ENCODE measurements at regions not wholly inside any gene's neighbourhood (a gene's known extent, or its start where the extent isn't known, plus 50 kb on each side); places are given as distances from the start of the nearest gene placed in this dataset.

DNA sequence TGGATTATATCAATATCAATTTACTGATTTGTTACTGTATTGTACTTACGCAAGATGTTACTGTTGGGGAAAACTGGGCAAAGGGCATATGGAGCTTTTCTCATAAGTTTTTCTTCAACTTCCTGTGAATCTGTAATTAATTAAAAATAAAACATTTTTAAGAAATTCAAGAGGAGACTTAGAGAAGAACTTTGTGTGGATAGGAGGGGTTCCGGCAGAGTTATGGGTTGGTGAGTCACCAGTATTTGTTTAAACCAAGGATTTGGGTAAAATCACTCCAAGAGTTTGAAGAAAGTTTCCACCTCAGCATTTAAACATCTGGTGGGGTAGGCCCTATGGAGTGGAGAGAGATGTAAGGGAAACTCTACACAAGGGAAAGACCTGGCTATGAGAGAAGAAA, 379.6 kb downstream of the TSHZ3 start:
- no peaks in the 10 kb centered on the region for H4K20me1 ChIP-seq (replicated peaks; ENCODE audit: insufficient read depth)
- H3K9me2 ChIP-seq (ENCODE audit: insufficient read depth) = peaks cover 12% of the 10 kb centered on the region
- no peaks in the 10 kb centered on the region for H3K9me3 Mint-ChIP-seq
- no peaks in the 10 kb centered on the region for H3K79me2 ChIP-seq (replicated peaks; ENCODE audit: insufficient read depth)
- H3K36me3 Mint-ChIP-seq (ENCODE audit: low read depth) = no peaks in the 10 kb centered on the region
- no peaks in the 10 kb centered on the region for H3K36me3 ChIP-seq (ENCODE audit: insufficient read depth)
- no peaks in the 10 kb centered on the region for H3F3A ChIP-seq (replicated peaks; ENCODE audit: low read depth)
- no peaks in the 10 kb centered on the region for H3K4me1 Mint-ChIP-seq
- H3K27me3 Mint-ChIP-seq (ENCODE audit: insufficient read depth, low read depth, poor library complexity) = peaks cover 2% of the 10 kb centered on the region
- no peak for DNase-seq (ENCODE audit: low spot score)
- TF ChIP-seq, protein P1, sequence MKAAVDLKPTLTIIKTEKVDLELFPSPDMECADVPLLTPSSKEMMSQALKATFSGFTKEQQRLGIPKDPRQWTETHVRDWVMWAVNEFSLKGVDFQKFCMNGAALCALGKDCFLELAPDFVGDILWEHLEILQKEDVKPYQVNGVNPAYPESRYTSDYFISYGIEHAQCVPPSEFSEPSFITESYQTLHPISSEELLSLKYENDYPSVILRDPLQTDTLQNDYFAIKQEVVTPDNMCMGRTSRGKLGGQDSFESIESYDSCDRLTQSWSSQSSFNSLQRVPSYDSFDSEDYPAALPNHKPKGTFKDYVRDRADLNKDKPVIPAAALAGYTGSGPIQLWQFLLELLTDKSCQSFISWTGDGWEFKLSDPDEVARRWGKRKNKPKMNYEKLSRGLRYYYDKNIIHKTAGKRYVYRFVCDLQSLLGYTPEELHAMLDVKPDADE (IDR thresholded peaks at IDR 0.05) = no peak
- no peak for TF ChIP-seq CREB1 (CRISPR knock-in tag; IDR thresholded peaks at IDR 0.05; ENCODE audit: low read depth)
- no peak for TF ChIP-seq NANOG (IDR thresholded peaks at IDR 0.05; ENCODE audit: borderline replicate concordance)
- TF ChIP-seq, protein P2, sequence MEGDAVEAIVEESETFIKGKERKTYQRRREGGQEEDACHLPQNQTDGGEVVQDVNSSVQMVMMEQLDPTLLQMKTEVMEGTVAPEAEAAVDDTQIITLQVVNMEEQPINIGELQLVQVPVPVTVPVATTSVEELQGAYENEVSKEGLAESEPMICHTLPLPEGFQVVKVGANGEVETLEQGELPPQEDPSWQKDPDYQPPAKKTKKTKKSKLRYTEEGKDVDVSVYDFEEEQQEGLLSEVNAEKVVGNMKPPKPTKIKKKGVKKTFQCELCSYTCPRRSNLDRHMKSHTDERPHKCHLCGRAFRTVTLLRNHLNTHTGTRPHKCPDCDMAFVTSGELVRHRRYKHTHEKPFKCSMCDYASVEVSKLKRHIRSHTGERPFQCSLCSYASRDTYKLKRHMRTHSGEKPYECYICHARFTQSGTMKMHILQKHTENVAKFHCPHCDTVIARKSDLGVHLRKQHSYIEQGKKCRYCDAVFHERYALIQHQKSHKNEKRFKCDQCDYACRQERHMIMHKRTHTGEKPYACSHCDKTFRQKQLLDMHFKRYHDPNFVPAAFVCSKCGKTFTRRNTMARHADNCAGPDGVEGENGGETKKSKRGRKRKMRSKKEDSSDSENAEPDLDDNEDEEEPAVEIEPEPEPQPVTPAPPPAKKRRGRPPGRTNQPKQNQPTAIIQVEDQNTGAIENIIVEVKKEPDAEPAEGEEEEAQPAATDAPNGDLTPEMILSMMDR (conservative IDR thresholded peaks at IDR 0.05; ENCODE audit: low read depth in 2 of 2) = no peak
- TF ChIP-seq, protein P3, sequence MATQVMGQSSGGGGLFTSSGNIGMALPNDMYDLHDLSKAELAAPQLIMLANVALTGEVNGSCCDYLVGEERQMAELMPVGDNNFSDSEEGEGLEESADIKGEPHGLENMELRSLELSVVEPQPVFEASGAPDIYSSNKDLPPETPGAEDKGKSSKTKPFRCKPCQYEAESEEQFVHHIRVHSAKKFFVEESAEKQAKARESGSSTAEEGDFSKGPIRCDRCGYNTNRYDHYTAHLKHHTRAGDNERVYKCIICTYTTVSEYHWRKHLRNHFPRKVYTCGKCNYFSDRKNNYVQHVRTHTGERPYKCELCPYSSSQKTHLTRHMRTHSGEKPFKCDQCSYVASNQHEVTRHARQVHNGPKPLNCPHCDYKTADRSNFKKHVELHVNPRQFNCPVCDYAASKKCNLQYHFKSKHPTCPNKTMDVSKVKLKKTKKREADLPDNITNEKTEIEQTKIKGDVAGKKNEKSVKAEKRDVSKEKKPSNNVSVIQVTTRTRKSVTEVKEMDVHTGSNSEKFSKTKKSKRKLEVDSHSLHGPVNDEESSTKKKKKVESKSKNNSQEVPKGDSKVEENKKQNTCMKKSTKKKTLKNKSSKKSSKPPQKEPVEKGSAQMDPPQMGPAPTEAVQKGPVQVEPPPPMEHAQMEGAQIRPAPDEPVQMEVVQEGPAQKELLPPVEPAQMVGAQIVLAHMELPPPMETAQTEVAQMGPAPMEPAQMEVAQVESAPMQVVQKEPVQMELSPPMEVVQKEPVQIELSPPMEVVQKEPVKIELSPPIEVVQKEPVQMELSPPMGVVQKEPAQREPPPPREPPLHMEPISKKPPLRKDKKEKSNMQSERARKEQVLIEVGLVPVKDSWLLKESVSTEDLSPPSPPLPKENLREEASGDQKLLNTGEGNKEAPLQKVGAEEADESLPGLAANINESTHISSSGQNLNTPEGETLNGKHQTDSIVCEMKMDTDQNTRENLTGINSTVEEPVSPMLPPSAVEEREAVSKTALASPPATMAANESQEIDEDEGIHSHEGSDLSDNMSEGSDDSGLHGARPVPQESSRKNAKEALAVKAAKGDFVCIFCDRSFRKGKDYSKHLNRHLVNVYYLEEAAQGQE (IDR thresholded peaks at IDR 0.05; ENCODE audit: unreplicated experiment) = no peak
- TF ChIP-seq JUNB (IDR thresholded peaks at IDR 0.05; ENCODE audit: unreplicated experiment) = no peak
- no peak for TF ChIP-seq POLR2AphosphoS5 (IDR thresholded peaks at IDR 0.05; ENCODE audit: low read depth)
- TF ChIP-seq STAT1 (IDR thresholded peaks at IDR 0.05; ENCODE audit: unreplicated experiment) = no peak
- TF ChIP-seq EZH2phosphoT487 (IDR thresholded peaks at IDR 0.05; ENCODE audit: unreplicated experiment) = no peak
- TF ChIP-seq, protein P4, sequence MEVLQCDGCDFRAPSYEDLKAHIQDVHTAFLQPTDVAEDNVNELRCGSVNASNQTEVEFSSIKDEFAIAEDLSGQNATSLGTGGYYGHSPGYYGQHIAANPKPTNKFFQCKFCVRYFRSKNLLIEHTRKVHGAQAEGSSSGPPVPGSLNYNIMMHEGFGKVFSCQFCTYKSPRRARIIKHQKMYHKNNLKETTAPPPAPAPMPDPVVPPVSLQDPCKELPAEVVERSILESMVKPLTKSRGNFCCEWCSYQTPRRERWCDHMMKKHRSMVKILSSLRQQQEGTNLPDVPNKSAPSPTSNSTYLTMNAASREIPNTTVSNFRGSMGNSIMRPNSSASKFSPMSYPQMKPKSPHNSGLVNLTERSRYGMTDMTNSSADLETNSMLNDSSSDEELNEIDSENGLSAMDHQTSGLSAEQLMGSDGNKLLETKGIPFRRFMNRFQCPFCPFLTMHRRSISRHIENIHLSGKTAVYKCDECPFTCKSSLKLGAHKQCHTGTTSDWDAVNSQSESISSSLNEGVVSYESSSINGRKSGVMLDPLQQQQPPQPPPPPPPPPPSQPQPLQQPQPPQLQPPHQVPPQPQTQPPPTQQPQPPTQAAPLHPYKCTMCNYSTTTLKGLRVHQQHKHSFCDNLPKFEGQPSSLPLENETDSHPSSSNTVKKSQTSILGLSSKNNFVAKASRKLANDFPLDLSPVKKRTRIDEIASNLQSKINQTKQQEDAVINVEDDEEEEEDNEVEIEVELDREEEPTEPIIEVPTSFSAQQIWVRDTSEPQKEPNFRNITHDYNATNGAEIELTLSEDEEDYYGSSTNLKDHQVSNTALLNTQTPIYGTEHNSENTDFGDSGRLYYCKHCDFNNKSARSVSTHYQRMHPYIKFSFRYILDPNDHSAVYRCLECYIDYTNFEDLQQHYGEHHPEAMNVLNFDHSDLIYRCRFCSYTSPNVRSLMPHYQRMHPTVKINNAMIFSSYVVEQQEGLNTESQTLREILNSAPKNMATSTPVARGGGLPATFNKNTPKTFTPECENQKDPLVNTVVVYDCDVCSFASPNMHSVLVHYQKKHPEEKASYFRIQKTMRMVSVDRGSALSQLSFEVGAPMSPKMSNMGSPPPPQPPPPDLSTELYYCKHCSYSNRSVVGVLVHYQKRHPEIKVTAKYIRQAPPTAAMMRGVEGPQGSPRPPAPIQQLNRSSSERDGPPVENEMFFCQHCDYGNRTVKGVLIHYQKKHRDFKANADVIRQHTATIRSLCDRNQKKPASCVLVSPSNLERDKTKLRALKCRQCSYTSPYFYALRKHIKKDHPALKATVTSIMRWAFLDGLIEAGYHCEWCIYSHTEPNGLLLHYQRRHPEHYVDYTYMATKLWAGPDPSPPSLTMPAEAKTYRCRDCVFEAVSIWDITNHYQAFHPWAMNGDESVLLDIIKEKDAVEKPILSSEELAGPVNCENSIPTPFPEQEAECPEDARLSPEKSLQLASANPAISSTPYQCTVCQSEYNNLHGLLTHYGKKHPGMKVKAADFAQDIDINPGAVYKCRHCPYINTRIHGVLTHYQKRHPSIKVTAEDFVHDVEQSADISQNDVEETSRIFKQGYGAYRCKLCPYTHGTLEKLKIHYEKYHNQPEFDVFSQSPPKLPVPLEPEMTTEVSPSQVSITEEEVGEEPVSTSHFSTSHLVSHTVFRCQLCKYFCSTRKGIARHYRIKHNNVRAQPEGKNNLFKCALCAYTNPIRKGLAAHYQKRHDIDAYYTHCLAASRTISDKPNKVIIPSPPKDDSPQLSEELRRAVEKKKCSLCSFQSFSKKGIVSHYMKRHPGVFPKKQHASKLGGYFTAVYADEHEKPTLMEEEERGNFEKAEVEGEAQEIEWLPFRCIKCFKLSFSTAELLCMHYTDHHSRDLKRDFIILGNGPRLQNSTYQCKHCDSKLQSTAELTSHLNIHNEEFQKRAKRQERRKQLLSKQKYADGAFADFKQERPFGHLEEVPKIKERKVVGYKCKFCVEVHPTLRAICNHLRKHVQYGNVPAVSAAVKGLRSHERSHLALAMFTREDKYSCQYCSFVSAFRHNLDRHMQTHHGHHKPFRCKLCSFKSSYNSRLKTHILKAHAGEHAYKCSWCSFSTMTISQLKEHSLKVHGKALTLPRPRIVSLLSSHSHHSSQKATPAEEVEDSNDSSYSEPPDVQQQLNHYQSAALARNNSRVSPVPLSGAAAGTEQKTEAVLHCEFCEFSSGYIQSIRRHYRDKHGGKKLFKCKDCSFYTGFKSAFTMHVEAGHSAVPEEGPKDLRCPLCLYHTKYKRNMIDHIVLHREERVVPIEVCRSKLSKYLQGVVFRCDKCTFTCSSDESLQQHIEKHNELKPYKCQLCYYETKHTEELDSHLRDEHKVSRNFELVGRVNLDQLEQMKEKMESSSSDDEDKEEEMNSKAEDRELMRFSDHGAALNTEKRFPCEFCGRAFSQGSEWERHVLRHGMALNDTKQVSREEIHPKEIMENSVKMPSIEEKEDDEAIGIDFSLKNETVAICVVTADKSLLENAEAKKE (CRISPR knock-in tag; IDR thresholded peaks at IDR 0.05) = no peak
- TF ChIP-seq ZNF114 (CRISPR knock-in tag; IDR thresholded peaks at IDR 0.05) = no peak
- no peak for TF ChIP-seq EZH2 (IDR thresholded peaks at IDR 0.05; ENCODE audit: low read depth, unreplicated experiment)
- no peak for TF ChIP-seq ZNF331 (CRISPR knock-in tag; IDR thresholded peaks at IDR 0.05; ENCODE audit: low read depth)
- H2AFZ ChIP-seq = no peak overlapping the region
- no peak overlapping the region for H3K27ac ChIP-seq (ENCODE audit: low read depth)
- H3K27me3 ChIP-seq (ENCODE audit: insufficient read depth) = no peaks in the 10 kb centered on the region
- H3K4me3 Mint-ChIP-seq = no peak overlapping the region
- ATAC-seq = no peak
- H3K27ac Mint-ChIP-seq = no peak overlapping the region
- H3K4me2 ChIP-seq = no peak overlapping the region
- no peaks in the 10 kb centered on the region for H3K4me1 ChIP-seq (ENCODE audit: insufficient read depth)
- H3K4me3 ChIP-seq = no peak overlapping the region
